Liver (tissue), 3 donors: ENCODE measurements at regions not wholly inside any gene's neighbourhood (a gene's known extent, or its start where the extent isn't known, plus 50 kb on each side); places are given as distances from the start of the nearest gene placed in this dataset.

Experiments
- SP1 ChIP-seq: IDR thresholded peaks from 2 replicates; pipeline ENCODE4 v1.6.1; 2018; ENCODE audit warnings: antibody characterized with exemption, mild to moderate bottlenecking
- YY1 ChIP-seq: IDR thresholded peaks from 2 replicates; pipeline ENCODE4 v1.6.1; 2016; ENCODE audit warnings: antibody characterized with exemption, mild to moderate bottlenecking
- TF ChIP-seq, protein P1 (sequence below): fragments of 150-350 bp; IDR thresholded peaks from 2 replicates; pipeline ENCODE4 v1.5.1; 2017; ENCODE audit warnings: improper control_type of control experiment, low read depth, low read length; ENCODE audit not compliant: missing input control
- donor health status: healthy.
- donor health status: healthy.

GRCh38 chr9:99401680-99402504, 179.8 kb downstream of the SEC61B start:
- TF ChIP-seq, protein P1, sequence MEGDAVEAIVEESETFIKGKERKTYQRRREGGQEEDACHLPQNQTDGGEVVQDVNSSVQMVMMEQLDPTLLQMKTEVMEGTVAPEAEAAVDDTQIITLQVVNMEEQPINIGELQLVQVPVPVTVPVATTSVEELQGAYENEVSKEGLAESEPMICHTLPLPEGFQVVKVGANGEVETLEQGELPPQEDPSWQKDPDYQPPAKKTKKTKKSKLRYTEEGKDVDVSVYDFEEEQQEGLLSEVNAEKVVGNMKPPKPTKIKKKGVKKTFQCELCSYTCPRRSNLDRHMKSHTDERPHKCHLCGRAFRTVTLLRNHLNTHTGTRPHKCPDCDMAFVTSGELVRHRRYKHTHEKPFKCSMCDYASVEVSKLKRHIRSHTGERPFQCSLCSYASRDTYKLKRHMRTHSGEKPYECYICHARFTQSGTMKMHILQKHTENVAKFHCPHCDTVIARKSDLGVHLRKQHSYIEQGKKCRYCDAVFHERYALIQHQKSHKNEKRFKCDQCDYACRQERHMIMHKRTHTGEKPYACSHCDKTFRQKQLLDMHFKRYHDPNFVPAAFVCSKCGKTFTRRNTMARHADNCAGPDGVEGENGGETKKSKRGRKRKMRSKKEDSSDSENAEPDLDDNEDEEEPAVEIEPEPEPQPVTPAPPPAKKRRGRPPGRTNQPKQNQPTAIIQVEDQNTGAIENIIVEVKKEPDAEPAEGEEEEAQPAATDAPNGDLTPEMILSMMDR, result no peak
- TF ChIP-seq YY1 (no peak), SP1 (no peak)
